SU-DHL-6 (cell line): ENCODE measurements at regions not wholly inside any gene's neighbourhood (a gene's known extent, or its start where the extent isn't known, plus 50 kb on each side); places are given as distances from the start of the nearest gene placed in this dataset.

Experiments used
- EZH2phosphoT487 ChIP-seq: fragments of 200-600 bp; sonication (generic), shearing (Covaris generic); conservative IDR thresholded peaks from 2 replicates; pipeline ENCODE4 v1.6.1; 2018; ENCODE audit warnings: mild to moderate bottlenecking, antibody characterized with exemption, low read length, moderate library complexity, mixed read lengths
- TF ChIP-seq, protein P1 (sequence below): fragments of 200-600 bp; sonication (generic); IDR thresholded peaks from one replicate; pipeline ENCODE4 v1.5.1; 2017; ENCODE audit warnings: antibody characterized with exemption, mild to moderate bottlenecking, low read length, moderate library complexity; ENCODE audit not compliant: insufficient read depth, poor library complexity, severe bottlenecking

GRCh38 chr3:177690306-177690705 is 493.0 kb upstream of the TBL1XR1 start:
- TF ChIP-seq, protein P1, sequence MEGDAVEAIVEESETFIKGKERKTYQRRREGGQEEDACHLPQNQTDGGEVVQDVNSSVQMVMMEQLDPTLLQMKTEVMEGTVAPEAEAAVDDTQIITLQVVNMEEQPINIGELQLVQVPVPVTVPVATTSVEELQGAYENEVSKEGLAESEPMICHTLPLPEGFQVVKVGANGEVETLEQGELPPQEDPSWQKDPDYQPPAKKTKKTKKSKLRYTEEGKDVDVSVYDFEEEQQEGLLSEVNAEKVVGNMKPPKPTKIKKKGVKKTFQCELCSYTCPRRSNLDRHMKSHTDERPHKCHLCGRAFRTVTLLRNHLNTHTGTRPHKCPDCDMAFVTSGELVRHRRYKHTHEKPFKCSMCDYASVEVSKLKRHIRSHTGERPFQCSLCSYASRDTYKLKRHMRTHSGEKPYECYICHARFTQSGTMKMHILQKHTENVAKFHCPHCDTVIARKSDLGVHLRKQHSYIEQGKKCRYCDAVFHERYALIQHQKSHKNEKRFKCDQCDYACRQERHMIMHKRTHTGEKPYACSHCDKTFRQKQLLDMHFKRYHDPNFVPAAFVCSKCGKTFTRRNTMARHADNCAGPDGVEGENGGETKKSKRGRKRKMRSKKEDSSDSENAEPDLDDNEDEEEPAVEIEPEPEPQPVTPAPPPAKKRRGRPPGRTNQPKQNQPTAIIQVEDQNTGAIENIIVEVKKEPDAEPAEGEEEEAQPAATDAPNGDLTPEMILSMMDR: no peak
- TF ChIP-seq EZH2phosphoT487: no peak
